ENCODE measurements at regions not wholly inside any gene's neighbourhood (a gene's known extent, or its start where the extent isn't known, plus 50 kb on each side); places are given as distances from the start of the nearest gene placed in this dataset.

GRCh38 chr11:10933455-10934292 lies 75.8 kb upstream of the ZBED5 start:
- peak; percentile 83 for FAIRE-seq

GRCh38 chr11:10932976-10933375 lies 75.1 kb upstream of the ZBED5 start:
- Histone ChIP-seq H3K27me3 (ENCODE audit: control insufficient read depth, insufficient read depth, low read length) (no peaks in the 10 kb centered on the region), H3K36me3 (ENCODE audit: control insufficient read depth, insufficient read depth, low read length) (no peaks in the 10 kb centered on the region), H3K4me3 (ENCODE audit: low read depth, low read length) (no peak overlapping the region)
- DNase-seq (ENCODE audit: low read depth) (no peak), FAIRE-seq (no peak)
- TF ChIP-seq CTCF (IDR thresholded peaks at IDR 0.05; ENCODE audit: insufficient read depth, low read length, severe bottlenecking), result no peak

More at GRCh38 chr11:10933455-10934292, 75.8 kb upstream of the ZBED5 start:
- Histone ChIP-seq H3K4me3 (ENCODE audit: low read depth, low read length) (peak overlapping the region; percentile 43), H3K36me3 (ENCODE audit: control insufficient read depth, insufficient read depth, low read length) (no peaks in the 10 kb centered on the region), H3K27me3 (ENCODE audit: control insufficient read depth, insufficient read depth, low read length) (no peaks in the 10 kb centered on the region)
- peak; percentile 86 for TF ChIP-seq CTCF (IDR thresholded peaks at IDR 0.05; ENCODE audit: insufficient read depth, low read length, severe bottlenecking)
- DNase-seq (ENCODE audit: low read depth), result peak; percentile 86

GRCh38 chr11:10931761-10932670 lies 74.2 kb upstream of the ZBED5 start:
- DNase-seq (ENCODE audit: low read depth), result no peak
- TF ChIP-seq CTCF (IDR thresholded peaks at IDR 0.05; ENCODE audit: insufficient read depth, low read length, severe bottlenecking), result no peak
- no peak for FAIRE-seq
- H3K27me3 ChIP-seq (ENCODE audit: control insufficient read depth, insufficient read depth, low read length), result no peaks in the 10 kb centered on the region
- H3K36me3 ChIP-seq (ENCODE audit: control insufficient read depth, insufficient read depth, low read length), result no peaks in the 10 kb centered on the region
- H3K4me3 ChIP-seq (ENCODE audit: low read depth, low read length), result peak overlapping the region; percentile 45

GRCh38 chr11:10930972-10931760 lies 73.3 kb upstream of the ZBED5 start:
- DNase-seq (ENCODE audit: low read depth), result peak; percentile 47
- Histone ChIP-seq H3K27me3 (ENCODE audit: control insufficient read depth, insufficient read depth, low read length) (no peaks in the 10 kb centered on the region), H3K36me3 (ENCODE audit: control insufficient read depth, insufficient read depth, low read length) (no peaks in the 10 kb centered on the region), H3K4me3 (ENCODE audit: low read depth, low read length) (peak overlapping the region; percentile 45)
- FAIRE-seq, result no peak
- TF ChIP-seq CTCF (IDR thresholded peaks at IDR 0.05; ENCODE audit: insufficient read depth, low read length, severe bottlenecking), result no peak

GRCh38 chr11:10930224-10930971 lies 72.5 kb upstream of the ZBED5 start:
- H3K27me3 ChIP-seq (ENCODE audit: control insufficient read depth, insufficient read depth, low read length), result no peaks in the 10 kb centered on the region
- DNase-seq (ENCODE audit: low read depth), result no peak

More at GRCh38 chr11:10930224-10930971, 72.5 kb upstream of the ZBED5 start:
- TF ChIP-seq CTCF (IDR thresholded peaks at IDR 0.05; ENCODE audit: insufficient read depth, low read length, severe bottlenecking), result no peak
- Histone ChIP-seq H3K36me3 (ENCODE audit: control insufficient read depth, insufficient read depth, low read length) (no peaks in the 10 kb centered on the region), H3K4me3 (ENCODE audit: low read depth, low read length) (peak overlapping the region; percentile 45)
- FAIRE-seq, result no peak

All from bronchial epithelial cell (primary cell).